ENCODE measurements at regions not wholly inside any gene's neighbourhood (a gene's known extent, or its start where the extent isn't known, plus 50 kb on each side); places are given as distances from the start of the nearest gene placed in this dataset.

- Histone ChIP-seq H3K14ac (replicated peaks; ENCODE audit: low read depth, low read length) (no peak overlapping the region), H2AFZ (replicated peaks; ENCODE audit: low read length, poor library complexity) (no peak overlapping the region), H3K18ac (ENCODE audit: low read depth, low read length) (no peak overlapping the region), H4K8ac (ENCODE audit: low read depth in 2 of 2, low read length in 2 of 2) (no peak overlapping the region), H2AK9ac (replicated peaks; ENCODE audit: low read depth, low read length, poor library complexity) (no peak overlapping the region), H4K20me1 (ENCODE audit: insufficient read depth, low read length) (no peaks in the 10 kb centered on the region), H3K23ac (ENCODE audit: low read depth, low read length) (no peak overlapping the region), H3K4me1 (ENCODE audit: control insufficient read depth, insufficient read depth, low read length) (no peaks in the 10 kb centered on the region), H3K4me2 (ENCODE audit: low read depth, low read length) (no peak overlapping the region), H3K27me3 (ENCODE audit: control insufficient read depth, insufficient read depth, low read length) (no peaks in the 10 kb centered on the region), H3K4me3 (ENCODE audit: insufficient read depth, low read depth, low read length) (no peak overlapping the region), H3K79me1 (ENCODE audit: low read depth in 1 of 2, low read length in 2 of 2) (no peaks in the 10 kb centered on the region), H3K9me3 (ENCODE audit: control insufficient read depth, insufficient read depth, low read length) (no peaks in the 10 kb centered on the region), H3K56ac (ENCODE audit: extremely low read depth, insufficient read depth, low read length) (no peak overlapping the region), H2BK5ac (ENCODE audit: low read depth, low read length, poor library complexity, severe bottlenecking) (no peak overlapping the region), H4K5ac (ENCODE audit: low read depth, low read length) (no peak overlapping the region), H3K9ac (ENCODE audit: low read depth, low read length) (no peak overlapping the region), H4K91ac (ENCODE audit: insufficient read depth, low read depth, low read length) (no peak overlapping the region), H2BK15ac (ENCODE audit: low read depth, low read length) (no peak overlapping the region), H2BK120ac (ENCODE audit: low read depth, low read length) (no peak overlapping the region), H3K36me3 (ENCODE audit: control insufficient read depth, insufficient read depth, low read length) (no peaks in the 10 kb centered on the region), H2AK5ac (ENCODE audit: low read depth, low read length) (no peak overlapping the region), H3K9me1 (ENCODE audit: insufficient read depth, low read length) (no peaks in the 10 kb centered on the region), H3K4ac (ENCODE audit: low read depth, low read length) (no peak overlapping the region), H3K27ac (ENCODE audit: insufficient read depth, low read length) (no peak overlapping the region), H2BK20ac (ENCODE audit: low read depth, low read length) (no peak overlapping the region)
- dilution Hi-C loops (cut with HindIII; ENCODE audit: low sequenced_read_pairs, unreplicated experiment), result no loop called here
- BruUV-seq (replicated peaks), result no TSS peak
- ChIA-PET POLR2A (ENCODE audit: unreplicated experiment) (no interaction called here), CTCF (no interaction called here)
- in situ Hi-C loops (cut with MboI; ENCODE audit: low sequenced_read_pairs), result no loop called here
- TF ChIP-seq SMC3 (IDR thresholded peaks at IDR 0.05; ENCODE audit: low read depth, low read length), result no peak
- TF ChIP-seq, protein P1, sequence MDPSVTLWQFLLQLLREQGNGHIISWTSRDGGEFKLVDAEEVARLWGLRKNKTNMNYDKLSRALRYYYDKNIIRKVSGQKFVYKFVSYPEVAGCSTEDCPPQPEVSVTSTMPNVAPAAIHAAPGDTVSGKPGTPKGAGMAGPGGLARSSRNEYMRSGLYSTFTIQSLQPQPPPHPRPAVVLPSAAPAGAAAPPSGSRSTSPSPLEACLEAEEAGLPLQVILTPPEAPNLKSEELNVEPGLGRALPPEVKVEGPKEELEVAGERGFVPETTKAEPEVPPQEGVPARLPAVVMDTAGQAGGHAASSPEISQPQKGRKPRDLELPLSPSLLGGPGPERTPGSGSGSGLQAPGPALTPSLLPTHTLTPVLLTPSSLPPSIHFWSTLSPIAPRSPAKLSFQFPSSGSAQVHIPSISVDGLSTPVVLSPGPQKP (IDR thresholded peaks at IDR 0.05; ENCODE audit: borderline replicate concordance, low read depth, low read length), result no peak
- no peak for TF ChIP-seq BHLHE40 (IDR thresholded peaks at IDR 0.05; ENCODE audit: low read depth, low read length)
- no peak for TF ChIP-seq CEBPB (IDR thresholded peaks at IDR 0.05; ENCODE audit: low read depth, low read length)
- TF ChIP-seq MAZ (IDR thresholded peaks at IDR 0.05; ENCODE audit: borderline replicate concordance, low read depth, low read length), result no peak
- TF ChIP-seq, protein P2, sequence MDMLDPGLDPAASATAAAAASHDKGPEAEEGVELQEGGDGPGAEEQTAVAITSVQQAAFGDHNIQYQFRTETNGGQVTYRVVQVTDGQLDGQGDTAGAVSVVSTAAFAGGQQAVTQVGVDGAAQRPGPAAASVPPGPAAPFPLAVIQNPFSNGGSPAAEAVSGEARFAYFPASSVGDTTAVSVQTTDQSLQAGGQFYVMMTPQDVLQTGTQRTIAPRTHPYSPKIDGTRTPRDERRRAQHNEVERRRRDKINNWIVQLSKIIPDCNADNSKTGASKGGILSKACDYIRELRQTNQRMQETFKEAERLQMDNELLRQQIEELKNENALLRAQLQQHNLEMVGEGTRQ (IDR thresholded peaks at IDR 0.05; ENCODE audit: low read depth, low read length), result no peak
- TF ChIP-seq CTCF (conservative IDR thresholded peaks at IDR 0.05; ENCODE audit: low read depth, low read length), result no peak
- no peak for TF ChIP-seq MXI1 (IDR thresholded peaks at IDR 0.05; ENCODE audit: borderline replicate concordance, low read depth, low read length)
- TF ChIP-seq RAD21 (IDR thresholded peaks at IDR 0.05; ENCODE audit: low read length), result no peak
- no peak for TF ChIP-seq RCOR1 (IDR thresholded peaks at IDR 0.05; ENCODE audit: insufficient replicate concordance, low read length)
- no peak for TF ChIP-seq CHD1 (IDR thresholded peaks at IDR 0.05; ENCODE audit: low read depth, low read length)
- DNase-seq (no peak), ATAC-seq (ENCODE audit: low read depth) (no peak)
- intact Hi-C loops (cut with micrococcal nuclease), result no loop called here
- WGBS, 2 experiments (ENCODE audit: extremely low coverage in 2 of 2, insufficient read length in 1 of 2), result no CpG with 5 or more reads among the region's 3 CpGs
These were observed 478.3 kb upstream of the FTMT start for GRCh38 chr5:121373371-121373770.

Data from IMR-90 (cell line).